Aorta (tissue), 5 donors: ENCODE measurements at regions not wholly inside any gene's neighbourhood (a gene's known extent, or its start where the extent isn't known, plus 50 kb on each side); places are given as distances from the start of the nearest gene placed in this dataset.

Experiments
- ATAC-seq: fragments of 200-7000 bp; cut with Tn5 transposase; one replicate; pipeline ENCODE4 v1.9.1; 2022; ENCODE audit warnings: moderate library complexity; ENCODE audit not compliant: low FRiP score
- DNase-seq, 2 donors: peaks; one replicate each; pipeline ENCODE4 v3.0.0-alpha.2; 2020
- H3K27ac ChIP-seq, 2 donors: one replicate each; pipeline ENCODE4 v1.5.1; 2013; ENCODE audit warnings: low read length in 2 of 2, mild to moderate bottlenecking in 2 of 2, moderate library complexity in 2 of 2, control low read depth in 1 of 2, inconsistent platforms in 1 of 2, low read depth in 1 of 2
- H3K27me3 ChIP-seq, 2 donors: one replicate each; pipeline ENCODE4 v1.6.1; 2013; ENCODE audit warnings: control low read depth in 1 of 2, low read length in 1 of 2, mild to moderate bottlenecking in 1 of 2, moderate library complexity in 1 of 2; ENCODE audit not compliant: insufficient read depth in 2 of 2, control insufficient read depth in 1 of 2
- H3K36me3 ChIP-seq, 2 donors: one replicate each; pipeline ENCODE4 v1.6.1; 2013; ENCODE audit warnings: control low read depth in 1 of 2, low read length in 1 of 2, mild to moderate bottlenecking in 1 of 2; ENCODE audit not compliant: insufficient read depth in 2 of 2, control insufficient read depth in 1 of 2
- H3K4me1 ChIP-seq, 2 donors: one replicate each; pipeline ENCODE4 v1.6.1; 2013; ENCODE audit warnings: low read length in 2 of 2, control low read depth in 1 of 2, mild to moderate bottlenecking in 1 of 2, moderate library complexity in 1 of 2; ENCODE audit not compliant: insufficient read depth in 2 of 2, control insufficient read depth in 1 of 2
- H3K4me3 ChIP-seq, 2 donors: one replicate each; pipeline ENCODE4 v1.5.1; 2013; ENCODE audit warnings: low read length in 2 of 2, control low read depth in 1 of 2, mild to moderate bottlenecking in 1 of 2
- H3K9me3 ChIP-seq: one replicate; pipeline ENCODE4 v1.6.1; 2013; ENCODE audit warnings: mild to moderate bottlenecking, low read length; ENCODE audit not compliant: control insufficient read depth
- WGBS, 2 donors: extraction: QIAGEN DNeasy Blood & Tissue Kit; methylation state at CpG; one replicate each; pipeline ENCODE4 v1.1.7; 2013; 5-methylcytosine and 5-hydroxymethylcytosine counted together
- intact Hi-C, 2 donors: fragments of 100-400 bp; cut with DNase I; formaldehyde crosslinking; loops; one replicate each; pipeline versions ENCODE4 v1.14.2 to v1.15.0; 2022
- donor health status: healthy with polysubstance abuse.
- donor health status: Bipolar disorder and iron deficiency.
- donor health status: DM: no; HTN: no; CAD: no.
- donor health status: DM: no; HTN: no; CAD: no.
- donor health status: DM: yes; HTN: yes; CAD: no.

- DNase-seq (no peak), ATAC-seq (no peak)
- Histone ChIP-seq H3K4me1 (no peaks in the 10 kb centered on the region), H3K27me3 (no peaks in the 10 kb centered on the region), H3K4me3 (no peak overlapping the region), H3K27ac (no peak overlapping the region), H3K9me3 (no peaks in the 10 kb centered on the region), H3K36me3 (no peaks in the 10 kb centered on the region)
- WGBS, 2 donors = 83 to 87% methylated on average over 5 of the region's 5 CpGs
- intact Hi-C loops = no loop called here
These were observed 243.6 kb upstream of the IRX2 start for GRCh38 chr5:2995035-2995434.

GRCh38 chr5:2993771-2994170 lies 242.3 kb upstream of the IRX2 start:
- no peaks in the 10 kb centered on the region for H3K4me1 ChIP-seq
- intact Hi-C loops = no loop called here
- no peaks in the 10 kb centered on the region for H3K36me3 ChIP-seq
- no peaks in the 10 kb centered on the region for H3K27me3 ChIP-seq
- no peak overlapping the region for H3K27ac ChIP-seq
- H3K9me3 ChIP-seq = no peaks in the 10 kb centered on the region
- WGBS, 2 donors = 63 to 90% methylated on average over 5 of the region's 5 CpGs
- DNase-seq = no peak
- no peak overlapping the region for H3K4me3 ChIP-seq
- no peak for ATAC-seq

GRCh38 chr5:2993301-2993700 lies 241.8 kb upstream of the IRX2 start:
- no peak for DNase-seq
- ATAC-seq = no peak
- no peaks in the 10 kb centered on the region for H3K36me3 ChIP-seq
- H3K4me3 ChIP-seq = no peak overlapping the region
- H3K4me1 ChIP-seq = no peaks in the 10 kb centered on the region
- no peaks in the 10 kb centered on the region for H3K27me3 ChIP-seq
- 62 to 72% methylated on average over 10 of the region's 10 CpGs for WGBS, 2 donors
- H3K27ac ChIP-seq = no peak overlapping the region
- intact Hi-C loops = no loop called here
- H3K9me3 ChIP-seq = no peaks in the 10 kb centered on the region

GRCh38 chr5:2992806-2993205 lies 241.3 kb upstream of the IRX2 start:
- intact Hi-C loops = no loop called here
- DNase-seq (no peak), ATAC-seq (no peak)
- Histone ChIP-seq H3K27ac (no peak overlapping the region), H3K27me3 (no peaks in the 10 kb centered on the region), H3K4me3 (no peak overlapping the region), H3K9me3 (no peaks in the 10 kb centered on the region), H3K36me3 (no peaks in the 10 kb centered on the region), H3K4me1 (no peaks in the 10 kb centered on the region)
- 84 to 94% methylated on average over 4 of the region's 4 CpGs for WGBS, 2 donors

GRCh38 chr5:2991884-2992283 lies 240.4 kb upstream of the IRX2 start:
- WGBS, 2 donors = 56 to 72% methylated on average over 10 of the region's 10 CpGs
- intact Hi-C loops = no loop called here
- H3K27ac ChIP-seq = no peak overlapping the region
- H3K9me3 ChIP-seq = no peaks in the 10 kb centered on the region
- DNase-seq (no peak), ATAC-seq (no peak)
- H3K4me1 ChIP-seq = no peaks in the 10 kb centered on the region
- no peaks in the 10 kb centered on the region for H3K36me3 ChIP-seq
- no peak overlapping the region for H3K4me3 ChIP-seq
- peaks cover 0 to 1% of the 10 kb centered on the region in 2 donors for H3K27me3 ChIP-seq

GRCh38 chr5:2989517-2989916 lies 238.0 kb upstream of the IRX2 start:
- Histone ChIP-seq H3K9me3 (no peaks in the 10 kb centered on the region), H3K4me1 (no peaks in the 10 kb centered on the region), H3K27ac (no peak overlapping the region), H3K4me3 (no peak overlapping the region), H3K27me3 (peaks cover 0 to 1% of the 10 kb centered on the region in 2 donors), H3K36me3 (no peaks in the 10 kb centered on the region)
- ATAC-seq = no peak
- intact Hi-C loops = no loop called here
- WGBS, 2 donors = 27 to 37% methylated on average over 8 of the region's 8 CpGs
- no peak for DNase-seq

GRCh38 chr5:2986301-2986700 lies 234.8 kb upstream of the IRX2 start:
- 86% methylated on average over 5 of the region's 5 CpGs for WGBS, 2 donors
- H3K36me3 ChIP-seq = no peaks in the 10 kb centered on the region
- peaks cover 0 to 1% of the 10 kb centered on the region in 2 donors for H3K27me3 ChIP-seq
- intact Hi-C loops = no loop called here
- peaks cover 2% of the 10 kb centered on the region for H3K9me3 ChIP-seq
- no peaks in the 10 kb centered on the region for H3K4me1 ChIP-seq
- H3K4me3 ChIP-seq = no peak overlapping the region
- no peak for DNase-seq
- no peak overlapping the region for H3K27ac ChIP-seq
- ATAC-seq = no peak

GRCh38 chr5:2985718-2986117 lies 234.2 kb upstream of the IRX2 start:
- no peak overlapping the region for H3K4me3 ChIP-seq
- no peak overlapping the region for H3K27ac ChIP-seq
- peaks cover 0 to 1% of the 10 kb centered on the region in 2 donors for H3K27me3 ChIP-seq
- H3K9me3 ChIP-seq = peaks cover 2% of the 10 kb centered on the region
- no peaks in the 10 kb centered on the region for H3K36me3 ChIP-seq
- 67 to 75% methylated on average over 3 of the region's 3 CpGs for WGBS, 2 donors
- no peaks in the 10 kb centered on the region for H3K4me1 ChIP-seq
- no peak for DNase-seq
- ATAC-seq = no peak
- intact Hi-C loops = no loop called here

- intact Hi-C loops = no loop called here
- 50 to 52% methylated on average over 13 of the region's 13 CpGs for WGBS, 2 donors
- no peak for ATAC-seq
- H3K4me3 ChIP-seq = no peak overlapping the region
- H3K9me3 ChIP-seq = peaks cover 2% of the 10 kb centered on the region
- no peaks in the 10 kb centered on the region for H3K4me1 ChIP-seq
- H3K27ac ChIP-seq = no peak overlapping the region
- DNase-seq = no peak
- H3K27me3 ChIP-seq = peaks cover 0 to 1% of the 10 kb centered on the region in 2 donors
- H3K36me3 ChIP-seq = no peaks in the 10 kb centered on the region
These were observed 232.3 kb upstream of the IRX2 start for GRCh38 chr5:2983583-2984300.
